Islet precursor cell (in vitro differentiated cells): ENCODE measurements at regions not wholly inside any gene's neighbourhood (a gene's known extent, or its start where the extent isn't known, plus 50 kb on each side); places are given as distances from the start of the nearest gene placed in this dataset.
"Not testable (repeated sequence)": the region's sequence is repeated elsewhere in the genome, so short reads cannot be mapped to it uniquely, and the experiment has no call there.

Source experiments
- DNase-seq: peaks from one replicate; pipeline ENCODE4 v3.0.0-alpha.2; 2018

DNA sequence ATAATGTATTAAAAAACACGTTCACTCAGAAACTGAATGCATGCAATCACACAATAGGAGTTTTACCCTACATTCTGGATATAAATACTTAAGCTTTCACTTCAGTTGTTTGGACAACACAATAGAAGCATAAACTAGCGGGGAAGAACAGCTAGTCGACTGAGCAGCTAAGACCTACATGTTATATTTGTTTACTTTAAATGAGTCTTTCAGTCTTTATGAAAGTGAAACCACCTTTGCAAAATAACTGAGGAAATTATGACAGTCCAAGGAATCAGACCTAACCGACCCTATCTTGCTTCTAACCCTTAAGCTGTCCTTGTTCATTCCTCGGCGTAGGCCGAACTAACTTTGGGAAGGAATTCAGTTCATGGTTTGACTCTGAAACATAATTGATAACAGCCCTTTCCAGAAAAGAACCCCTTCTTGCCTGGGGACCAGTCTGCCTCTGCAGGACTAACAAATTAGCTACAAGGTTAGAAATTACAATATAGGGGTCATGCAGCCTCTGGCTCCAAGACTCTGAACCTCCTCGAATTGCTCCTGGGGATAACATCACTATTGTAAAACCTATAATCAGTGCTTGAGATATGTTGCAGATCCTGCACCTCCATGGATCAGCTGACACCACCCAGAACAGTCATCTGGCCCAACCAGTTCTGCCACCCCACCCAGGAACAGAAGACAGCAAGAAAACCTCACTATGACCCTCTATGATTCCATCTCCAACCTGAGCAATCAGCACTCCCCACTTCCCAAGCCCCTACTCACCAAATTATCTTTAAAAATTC lies 185.1 kb upstream of the KLF6 start:
- peak; percentile 86 for DNase-seq

DNA sequence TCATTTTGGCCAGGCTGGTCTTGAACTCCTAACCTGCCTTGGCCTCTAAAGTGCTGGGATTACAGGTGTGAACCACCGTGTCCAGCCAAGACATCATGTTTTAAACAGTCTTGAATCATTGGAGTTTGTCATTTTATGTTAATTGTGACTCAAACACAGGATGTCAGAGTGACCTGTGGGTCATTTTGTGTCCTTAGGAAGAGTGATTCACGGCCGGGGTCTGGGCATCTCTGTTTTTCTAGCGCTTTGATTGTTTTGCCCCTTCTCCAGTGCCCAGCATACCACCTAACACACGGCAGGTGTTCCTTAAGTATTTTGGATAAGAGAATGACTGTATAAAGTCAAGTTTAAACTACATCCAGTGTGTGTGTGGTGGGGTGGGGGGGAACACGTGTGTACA lies 183.7 kb upstream of the KLF6 start:
- no peak for DNase-seq

DNA sequence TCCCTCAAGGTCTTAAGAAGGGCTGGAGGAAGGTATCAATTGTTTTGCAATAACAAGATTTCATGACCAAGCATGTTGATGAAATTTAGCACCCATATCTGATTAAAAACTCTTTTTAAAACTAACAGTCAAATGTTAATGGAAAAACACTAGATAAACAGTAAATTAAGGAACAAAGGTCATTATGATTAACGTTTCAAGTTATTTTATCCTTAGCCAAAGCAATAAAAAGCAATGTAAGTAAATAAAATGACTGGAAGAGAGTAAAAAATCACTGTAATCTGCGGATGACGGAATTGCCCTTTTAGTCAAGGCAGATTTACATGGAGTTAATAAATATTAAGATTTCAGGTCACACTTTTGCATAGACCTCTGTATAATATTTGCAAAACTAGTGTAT lies 179.5 kb upstream of the KLF6 start:
- no peak for DNase-seq

DNA sequence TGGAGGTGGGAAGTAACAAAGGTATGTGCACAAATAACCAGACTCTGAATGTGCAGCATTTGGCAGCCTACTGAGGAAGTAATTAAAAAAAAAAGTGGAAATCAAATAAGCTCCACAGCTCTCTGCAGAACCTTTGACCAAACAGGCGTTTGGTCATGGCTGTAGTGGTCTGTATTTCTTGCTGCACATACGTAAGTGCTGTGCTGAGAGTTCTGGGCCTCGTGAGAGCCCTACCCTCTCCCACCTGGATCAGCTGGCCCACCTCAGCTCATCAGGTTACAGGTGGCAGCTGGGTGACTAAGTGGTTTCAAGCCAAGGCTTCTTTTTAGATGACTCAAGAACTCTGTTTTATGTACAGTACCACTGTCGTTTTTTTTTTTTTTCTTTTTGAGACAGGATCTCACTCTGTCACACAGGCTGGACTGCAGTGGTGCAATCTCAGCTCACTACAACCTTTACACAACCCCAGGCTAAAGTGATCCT lies 178.2 kb upstream of the KLF6 start:
- peak; percentile 69 for DNase-seq

DNA sequence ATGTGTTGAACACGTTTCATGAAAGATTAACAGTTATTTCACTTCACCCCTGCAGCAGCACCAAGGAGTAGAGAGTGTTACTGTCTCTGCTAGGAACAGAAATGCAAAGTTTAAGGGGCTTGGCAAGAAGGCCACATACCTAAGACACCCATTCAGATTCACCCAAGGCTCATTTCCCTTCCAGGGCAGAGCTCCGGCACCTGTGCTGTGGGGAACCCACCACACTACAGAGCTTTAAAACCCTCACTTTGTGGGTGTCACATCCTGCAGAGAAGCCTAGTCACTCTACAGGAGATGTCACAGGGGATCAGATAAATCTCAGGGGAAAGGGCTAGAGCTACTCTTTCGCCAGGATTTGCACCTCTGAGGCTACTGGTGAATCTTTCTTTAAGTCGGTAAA lies 176.1 kb upstream of the KLF6 start:
- DNase-seq = no peak

DNA sequence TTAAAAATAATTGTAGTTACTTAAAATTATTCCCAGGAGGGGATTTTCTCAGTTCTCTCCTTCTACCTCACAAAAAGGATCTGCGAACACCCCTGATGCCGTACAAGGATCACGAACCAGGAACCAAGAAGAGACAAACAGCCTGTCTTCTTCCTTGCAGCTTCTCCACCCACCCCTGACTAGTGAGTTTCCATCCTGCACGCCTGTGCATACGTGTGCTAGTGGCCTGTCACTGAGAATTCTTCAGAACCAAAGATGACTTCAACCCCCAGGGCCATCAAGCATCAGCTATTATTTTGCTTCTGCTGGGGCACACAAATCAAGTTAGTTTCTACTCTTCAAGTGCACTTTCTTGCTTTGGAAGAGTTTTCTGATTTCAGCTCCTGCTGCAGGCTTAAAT lies 175.5 kb upstream of the KLF6 start:
- DNase-seq = no peak

DNA sequence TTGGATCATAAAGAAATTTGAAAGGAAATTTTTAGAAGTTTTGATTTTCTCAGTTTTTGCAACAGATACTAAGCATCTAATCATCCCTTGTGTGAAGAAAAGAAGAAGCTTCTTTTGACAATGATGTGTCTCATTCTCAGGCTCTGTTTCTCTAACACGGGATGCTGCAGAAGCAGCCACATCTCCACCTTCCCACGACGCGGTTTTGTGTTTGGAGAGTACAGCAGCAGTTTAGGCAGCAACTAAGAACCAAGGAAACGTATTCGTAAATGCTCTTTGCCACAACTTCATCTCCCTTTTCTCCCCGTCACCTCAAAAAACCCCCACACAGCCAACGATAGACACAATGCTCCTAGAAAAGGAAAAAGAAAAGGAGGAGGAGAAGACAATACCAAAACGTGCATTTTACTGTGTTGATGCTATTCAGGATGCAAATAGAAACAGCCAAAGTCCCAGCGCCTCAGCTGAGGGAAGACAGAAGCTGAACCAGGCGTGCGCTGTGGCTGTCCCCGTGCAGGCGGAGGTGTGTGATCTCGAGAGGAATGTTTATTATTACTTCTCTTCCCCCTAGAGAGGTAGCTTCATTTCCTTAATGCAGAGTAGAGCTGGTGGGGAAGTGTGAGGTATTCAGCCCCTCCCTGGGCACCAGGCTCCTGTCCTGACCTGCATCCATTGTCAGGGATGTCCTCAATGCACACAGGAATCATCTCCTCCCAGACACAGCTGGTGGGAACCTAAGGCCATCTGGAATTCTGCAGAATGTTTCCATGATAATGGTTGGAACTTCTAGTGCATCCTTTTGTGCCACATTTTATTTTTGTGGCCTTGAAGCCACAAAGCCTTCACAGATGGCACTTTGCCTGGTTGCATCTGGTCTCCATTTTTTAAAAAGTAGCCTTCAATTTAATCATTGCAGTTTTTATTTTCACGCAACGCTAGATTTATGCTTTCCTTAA lies 174.6 kb upstream of the KLF6 start:
- DNase-seq = no peak

DNA sequence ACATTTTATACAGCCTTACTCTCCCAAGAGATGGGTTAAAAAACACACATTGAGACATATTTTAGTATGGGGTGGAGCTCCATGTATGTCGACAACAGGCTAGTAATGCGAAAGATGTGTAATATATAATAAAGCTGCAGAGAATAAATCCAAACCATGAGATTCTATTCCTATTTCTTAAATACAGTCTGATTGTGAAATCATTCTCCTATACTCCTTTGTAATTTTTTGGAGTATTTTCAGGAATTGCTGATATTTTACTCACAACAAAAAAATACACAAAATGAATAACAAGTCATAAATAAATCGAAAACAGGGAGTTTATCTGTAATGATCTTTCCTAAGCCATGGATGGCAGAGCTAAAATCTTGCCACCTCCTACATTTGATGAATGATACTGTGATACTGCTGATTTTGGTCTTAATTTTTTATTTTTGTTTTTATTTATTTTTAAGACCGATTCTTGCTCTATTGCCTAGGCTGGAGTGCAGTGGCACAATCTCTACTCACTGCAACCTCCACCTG lies 173.5 kb upstream of the KLF6 start:
- DNase-seq = no peak

DNA sequence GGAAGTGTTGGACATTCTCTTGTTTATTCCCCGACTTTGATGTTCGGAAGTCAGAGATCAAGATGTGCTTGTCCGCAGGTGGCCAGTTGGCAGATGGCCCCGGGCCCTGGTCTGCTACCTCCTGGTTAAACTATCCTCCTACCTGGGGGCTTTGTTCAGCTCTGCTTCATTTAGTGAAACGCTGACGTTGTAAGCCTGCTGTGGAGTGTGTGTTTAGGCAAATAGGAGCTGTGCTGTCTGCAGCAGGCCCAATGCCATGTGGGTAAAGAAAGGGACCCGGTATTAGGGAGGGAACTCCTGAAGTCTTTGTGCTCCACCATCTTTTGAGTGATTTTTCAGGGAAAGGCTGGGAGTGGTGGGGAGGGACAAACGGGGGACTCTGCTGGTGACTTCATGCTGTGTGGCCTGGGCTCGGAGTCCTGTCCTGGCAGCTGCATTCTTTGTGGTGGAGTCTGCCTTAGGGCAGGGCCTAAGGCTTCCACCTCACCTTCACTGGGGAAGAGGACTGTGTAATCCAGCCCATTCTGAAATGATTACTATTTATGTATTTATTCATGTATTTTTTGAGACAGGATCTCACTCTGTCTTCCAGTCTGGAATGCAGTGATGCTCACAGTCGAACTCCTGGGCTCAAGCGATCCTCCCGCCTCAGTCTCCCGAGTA lies 171.1 kb upstream of the KLF6 start:
- DNase-seq = peak; percentile 77

DNA sequence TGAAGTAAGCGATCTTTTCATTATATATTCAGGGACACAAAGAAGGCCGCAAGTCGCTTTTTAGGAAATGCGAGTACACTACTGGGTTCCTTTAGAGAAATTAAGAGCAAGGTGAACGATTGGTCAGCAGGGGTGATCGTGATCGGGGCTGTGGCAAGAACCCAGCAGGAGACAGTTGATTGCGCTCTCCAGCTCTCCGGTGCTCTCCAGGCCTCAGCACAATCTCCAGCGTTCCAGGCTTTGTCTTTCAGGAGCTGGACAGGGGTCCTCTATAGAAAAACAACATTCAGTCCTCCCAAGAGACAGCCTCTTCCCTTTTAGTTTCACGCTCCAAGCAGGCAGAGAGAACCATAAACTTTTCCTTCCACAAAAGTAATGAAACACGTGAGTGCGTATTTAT lies 170.5 kb upstream of the KLF6 start:
- DNase-seq = peak; percentile 80

DNA sequence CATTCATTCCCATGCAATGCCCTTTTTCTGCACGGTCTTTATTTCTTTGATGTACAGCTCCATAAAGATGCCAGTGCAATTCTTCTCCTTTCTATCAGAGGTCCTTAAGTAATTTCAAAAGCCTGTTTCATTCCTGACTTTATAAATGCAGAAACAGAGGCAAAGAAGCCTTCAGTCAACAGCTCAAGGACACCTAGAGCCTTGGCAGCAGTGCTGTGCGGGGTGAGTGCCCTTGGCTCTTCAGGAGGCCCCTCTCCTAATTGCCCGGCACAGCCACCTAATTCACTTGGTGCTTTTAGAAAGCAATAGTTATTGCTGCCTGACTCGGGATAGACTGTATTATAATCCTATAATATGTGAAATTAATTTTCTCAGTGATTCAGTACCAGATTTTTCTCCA lies 169.6 kb upstream of the KLF6 start:
- DNase-seq = no peak

DNA sequence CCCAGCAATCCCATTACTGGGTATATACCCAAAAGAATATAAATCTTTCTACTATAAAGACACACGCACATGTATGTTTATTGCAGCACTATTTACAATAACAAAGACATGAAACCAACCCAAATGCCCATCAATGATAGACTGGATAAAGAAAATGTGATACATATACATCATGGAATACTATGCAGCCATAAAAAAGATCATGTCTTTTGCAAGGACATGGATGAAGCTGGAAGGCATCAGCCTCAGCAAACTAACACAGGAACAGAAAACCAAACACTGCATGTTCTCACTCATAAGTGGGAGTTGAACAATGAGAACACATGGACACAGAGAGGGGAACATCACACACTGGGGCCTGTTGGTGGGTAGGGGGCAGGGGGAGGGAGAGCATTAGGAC lies 169.0 kb upstream of the KLF6 start:
- DNase-seq = not testable (repeated sequence)

DNA sequence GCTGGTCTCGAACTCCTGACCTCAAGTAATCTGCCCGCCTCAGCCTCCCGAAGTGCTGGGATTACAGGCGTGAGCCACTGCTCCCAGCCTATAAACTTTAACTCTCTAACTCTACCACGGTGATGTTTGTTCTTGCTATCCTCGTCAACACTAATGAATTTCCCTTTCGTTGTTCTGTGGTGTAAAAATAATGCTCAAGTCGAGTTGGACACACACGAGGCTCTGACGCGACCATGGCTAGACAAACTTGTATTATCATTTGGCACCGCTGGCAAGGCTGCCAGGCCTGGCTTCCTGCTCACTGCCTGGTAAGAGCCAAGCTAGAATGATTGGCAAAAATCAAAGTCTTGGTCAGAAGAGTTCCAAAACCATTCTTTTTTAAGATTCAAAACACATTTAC lies 167.0 kb upstream of the KLF6 start:
- DNase-seq = no peak

DNA sequence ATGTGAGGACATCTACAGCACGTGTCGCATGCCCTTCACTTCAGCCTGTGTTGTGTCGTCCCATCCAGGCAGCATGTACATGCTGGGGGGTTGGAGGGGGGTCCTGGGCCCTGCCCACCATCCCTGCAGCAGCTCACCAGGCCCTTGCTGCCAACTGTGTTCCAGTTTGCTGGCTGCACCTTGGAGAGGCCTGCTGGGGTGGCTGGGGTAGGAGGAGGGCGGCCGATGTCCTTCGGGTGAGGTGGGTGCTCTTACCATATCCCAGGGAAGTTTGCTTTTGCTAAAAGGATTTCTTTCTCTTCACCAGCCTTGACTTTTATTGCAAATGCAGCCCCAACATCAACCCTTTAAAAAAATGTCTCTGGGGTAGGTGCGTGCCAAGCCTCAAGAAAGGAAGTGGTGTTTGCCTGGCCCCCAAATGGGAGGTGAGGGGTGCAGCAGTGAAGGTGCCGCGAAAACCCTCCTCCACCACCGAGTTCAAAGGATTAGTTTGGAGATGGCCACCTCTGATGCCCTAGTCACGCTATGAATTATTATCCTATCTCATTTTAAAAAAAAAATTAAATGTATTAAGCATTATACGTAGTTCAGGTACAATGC lies 165.8 kb upstream of the KLF6 start:
- DNase-seq = no peak

DNA sequence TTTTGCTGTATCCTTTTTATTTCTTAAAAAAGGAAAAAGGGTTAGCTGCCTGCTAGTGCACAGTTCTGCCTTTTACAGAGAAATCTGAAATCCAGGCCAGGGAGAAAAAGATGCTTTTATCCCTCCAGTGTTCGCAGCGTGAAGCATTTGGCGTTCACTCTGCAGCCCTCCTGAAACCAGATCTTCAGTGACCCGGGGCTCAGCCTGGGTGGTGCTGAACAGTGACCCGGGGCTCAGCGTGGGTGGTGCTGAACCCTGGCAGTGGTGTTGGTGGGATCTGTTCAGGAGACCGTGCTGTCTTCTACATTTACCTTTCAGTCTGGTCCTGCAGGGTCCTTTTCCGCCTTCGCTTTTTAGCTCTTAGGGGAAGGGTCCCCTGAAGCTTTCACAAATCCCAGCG lies 164.7 kb upstream of the KLF6 start:
- DNase-seq = no peak

DNA sequence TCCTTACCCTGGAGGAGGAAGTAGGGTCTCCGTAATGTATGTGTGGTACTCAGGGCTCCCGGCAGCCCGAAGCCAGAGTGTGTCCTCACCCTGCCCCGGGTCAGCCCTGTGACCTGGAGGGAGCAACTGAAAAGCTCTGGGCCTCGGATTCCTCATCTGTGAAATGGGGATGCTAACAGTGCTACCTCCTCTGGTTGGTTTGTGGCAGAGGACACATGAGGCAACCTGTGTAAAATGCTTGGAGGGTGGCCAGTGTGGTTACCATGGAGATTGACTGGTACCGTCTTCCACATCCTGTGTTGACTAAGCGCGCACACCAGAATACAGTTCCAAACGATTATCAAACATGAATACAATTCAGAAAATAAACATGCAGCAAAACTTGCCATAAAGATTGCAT lies 163.8 kb upstream of the KLF6 start:
- DNase-seq = no peak

DNA sequence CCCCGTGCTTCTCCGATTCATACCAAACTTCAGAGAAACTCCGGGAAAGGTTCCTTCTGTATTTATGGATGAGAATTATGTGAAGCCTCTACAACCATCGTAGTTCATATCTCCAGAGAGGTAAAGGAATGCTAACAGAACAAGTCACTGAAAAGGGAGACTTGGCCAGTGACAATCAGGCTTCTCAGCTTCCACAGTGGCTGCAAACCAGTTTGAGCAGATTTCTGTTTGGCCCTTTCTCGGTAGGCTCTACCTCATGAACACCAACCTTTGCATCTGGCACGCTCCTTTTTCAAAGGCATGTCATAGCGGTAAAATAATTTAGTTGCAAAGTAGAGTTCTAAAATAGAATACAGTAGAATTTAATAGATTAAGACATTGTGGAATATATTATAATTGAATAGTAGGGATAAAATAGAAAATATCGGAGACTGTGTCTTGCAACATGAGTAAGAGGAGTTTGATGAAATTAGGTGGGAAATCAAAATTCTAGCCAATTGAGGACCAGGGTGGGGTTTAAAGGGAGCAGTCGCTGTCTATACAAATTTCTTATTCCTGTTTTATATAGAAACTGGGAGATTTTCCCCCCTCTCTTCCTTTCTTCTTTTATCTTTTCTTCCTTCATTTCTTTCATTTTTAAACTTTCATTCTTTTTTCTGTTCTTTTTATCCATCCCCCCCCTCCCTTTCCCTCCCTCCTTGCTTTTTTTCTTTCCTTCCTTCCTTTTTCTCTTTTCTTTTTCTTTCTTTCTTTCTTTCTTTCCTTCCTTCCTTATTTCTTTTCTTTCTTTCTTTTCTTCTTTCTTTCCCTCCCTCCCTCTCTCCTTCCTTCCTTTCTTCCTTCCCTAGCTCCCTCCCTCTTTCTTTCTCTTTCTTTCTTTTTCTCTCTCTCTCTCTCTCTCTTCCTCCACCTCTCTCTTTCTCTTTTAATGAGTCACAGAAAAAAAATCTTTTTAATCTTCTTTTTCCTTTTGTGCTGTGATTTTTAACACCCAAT lies 161.5 kb upstream of the KLF6 start:
- peak; percentile 68 for DNase-seq

DNA sequence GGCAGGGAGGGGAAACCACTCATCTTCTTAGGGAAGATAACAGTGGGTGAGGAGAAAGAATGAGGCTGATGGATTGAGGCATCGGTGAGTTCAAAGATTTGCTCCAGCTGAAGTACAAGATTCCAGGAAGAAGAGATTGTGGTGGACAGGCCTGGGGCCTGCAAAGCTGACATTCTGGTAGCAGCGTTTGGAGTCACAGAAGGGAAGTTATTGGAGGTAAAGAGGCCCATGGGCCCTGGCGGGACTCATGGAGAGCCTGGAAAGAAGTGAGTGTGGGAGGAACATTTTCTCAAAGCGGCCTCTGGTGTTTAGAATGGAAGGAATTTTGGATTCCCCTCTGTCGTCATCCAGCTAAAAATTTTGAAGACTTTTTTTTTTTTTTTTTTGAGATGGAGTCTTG lies 160.0 kb upstream of the KLF6 start:
- no peak for DNase-seq

DNA sequence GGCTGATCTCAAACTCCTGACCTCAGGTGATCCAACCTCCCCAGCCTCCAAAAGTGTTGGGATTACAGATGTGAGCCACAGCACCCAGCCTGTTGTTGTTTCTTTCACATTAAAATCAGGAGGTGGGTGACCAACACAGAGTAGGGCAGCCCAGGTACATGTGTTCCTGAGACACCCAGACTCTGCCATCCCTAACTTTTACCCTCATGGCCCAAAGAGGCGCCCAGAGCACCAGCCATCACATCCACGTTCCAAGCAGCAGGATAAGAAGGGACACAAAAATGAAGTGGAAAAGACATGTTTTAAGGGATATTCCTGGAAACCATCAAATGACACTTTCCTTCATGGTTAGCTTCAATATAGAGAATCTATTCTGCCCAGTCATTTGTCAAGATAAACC lies 159.6 kb upstream of the KLF6 start:
- no peak for DNase-seq

DNA sequence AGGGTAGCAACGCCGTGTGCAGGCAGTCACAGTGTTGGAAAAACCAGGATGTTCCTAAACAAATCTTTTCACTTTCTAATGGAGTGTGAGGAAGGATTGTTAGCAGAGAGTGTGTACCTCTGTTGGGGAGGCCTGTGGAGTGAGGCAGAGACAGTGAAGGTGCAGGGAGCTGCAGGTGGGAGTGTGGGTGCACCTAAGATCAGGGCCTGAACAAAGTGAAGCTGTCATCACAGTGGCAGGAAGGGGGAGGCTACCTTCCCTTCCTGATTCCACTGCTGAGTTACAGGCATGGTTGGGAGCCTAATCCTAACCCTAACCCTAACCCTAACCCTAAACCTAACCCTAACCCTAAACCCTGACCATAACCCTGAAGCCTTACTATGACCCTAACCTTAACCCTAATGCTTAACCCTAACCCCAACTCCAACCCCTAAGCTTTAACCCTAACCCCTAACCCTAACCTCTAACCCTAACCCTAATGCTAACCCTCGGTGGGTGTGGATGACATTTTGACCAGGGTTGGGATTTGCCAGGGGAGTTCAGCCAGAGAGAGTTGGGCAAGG lies 158.8 kb upstream of the KLF6 start:
- no peak for DNase-seq

DNA sequence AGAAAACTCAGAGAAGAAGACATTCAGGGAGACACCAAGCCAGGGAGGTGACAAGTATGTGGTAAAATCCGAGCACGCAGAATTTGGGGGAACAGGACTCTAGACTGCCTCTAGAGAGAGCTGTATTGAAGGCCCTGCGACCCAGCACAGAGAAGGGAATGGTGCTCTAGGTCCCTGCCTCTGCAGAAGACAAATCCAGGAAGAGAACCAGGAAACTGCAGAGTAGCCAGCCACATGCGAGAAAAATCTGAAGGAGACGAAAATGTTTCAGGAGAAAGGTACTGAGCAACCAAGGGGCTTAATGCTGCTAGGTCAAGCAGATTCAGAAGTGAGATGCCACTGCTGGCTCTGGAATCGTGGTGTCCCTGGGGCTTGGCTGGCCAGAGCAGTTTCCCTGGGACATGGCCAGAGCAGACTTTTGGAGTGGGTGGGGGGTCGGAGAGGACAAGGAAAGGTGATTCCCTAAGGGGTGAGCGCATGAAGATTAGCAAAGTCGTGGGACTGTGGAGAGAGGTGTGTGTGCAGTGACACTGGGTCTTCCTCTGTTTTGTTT lies 158.0 kb upstream of the KLF6 start:
- no peak for DNase-seq
